K562 (cell line): ENCODE measurements at regions not wholly inside any gene's neighbourhood (a gene's known extent, or its start where the extent isn't known, plus 50 kb on each side); places are given as distances from the start of the nearest gene placed in this dataset.

Source experiments
- ATAC-seq: fragments of 200-7000 bp; cut with Tn5 transposase; 3 replicates; pipeline ENCODE4 v1.9.1; 2020; ENCODE audit warnings: moderate library complexity
- BruUV-seq: library from RNA; stranded (reverse); fragments of 400-500 nt; replicated peaks from 2 replicates; lab custom pipeline; 2021; lab: Mats Ljungman, UMichigan
- CTCF ChIA-PET: fragments of 300-600 bp; formaldehyde crosslinking; extraction: SDS; loops from one replicate; lab custom pipeline; 2021; ENCODE audit warnings: low intra/inter-chr PET ratio; lab: Yijun Ruan, JAX
- POLR2A ChIA-PET: fragments of 300-600, 350-650 bp; sonication (Branson Sonifier 250); formaldehyde crosslinking; extraction: SDS; loops from one replicate; lab custom pipeline; 2021; ENCODE audit warnings: antibody characterized with exemption, inconsistent platforms; lab: Yijun Ruan, JAX
- DNase-seq, 4 experiments: peaks; one replicate each; pipeline versions ENCODE4 v3.0.0 to v3.0.0-alpha.2; 2011 to 2018; ENCODE audit warnings: low spot score in 3 of 4, mixed read lengths in 3 of 4; ENCODE audit errors: extremely low read depth in 1 of 4
- FAIRE-seq: peaks from 2 replicates; lab custom pipeline; 2011; peaks lifted over from hg19 to GRCh38; lab: Jason Lieb, UNC
- H2AFZ ChIP-seq: 2 replicates; pipeline ENCODE4 v1.6.0; 2011; ENCODE audit warnings: low read depth, low read length, control low read depth, inconsistent platforms
- H3K27ac ChIP-seq: fragments of 200-600 bp; 3 replicates; pipeline ENCODE4 v1.8.0; 2011; ENCODE audit warnings: low read depth, mild to moderate bottlenecking, control low read depth, inconsistent platforms, low read length, moderate library complexity, mixed read lengths; ENCODE audit errors: extremely low read depth
- H3K27me3 ChIP-seq, 2 experiments: fragments of 300-600 bp in 1 of 2; 2 replicates in 1 of 2; 3 replicates in 1 of 2; pipeline versions ENCODE4 v1.6.0 to v1.8.0; 2011; ENCODE audit warnings: inconsistent platforms in 2 of 2, low read length in 2 of 2, mild to moderate bottlenecking in 1 of 2, mixed read lengths in 1 of 2, moderate library complexity in 1 of 2; ENCODE audit not compliant: control insufficient read depth in 2 of 2, insufficient read depth in 2 of 2
- H3K36me3 ChIP-seq: fragments of 300-600 bp; 3 replicates; pipeline ENCODE4 v1.8.0; 2011; ENCODE audit warnings: mild to moderate bottlenecking, low read length, inconsistent platforms; ENCODE audit not compliant: control insufficient read depth, insufficient read depth
- H3K4me1 ChIP-seq, 2 experiments: fragments of 200-600 bp in 1 of 2; replicated peaks in 1 of 2; 2 replicates in 1 of 2; 3 replicates in 1 of 2; pipeline versions ENCODE4 v1.5.1 to v1.8.0; 2011; ENCODE audit warnings: inconsistent platforms in 2 of 2, low read length in 2 of 2, mild to moderate bottlenecking in 1 of 2, mixed read lengths in 1 of 2, moderate library complexity in 1 of 2; ENCODE audit not compliant: control insufficient read depth in 2 of 2, insufficient read depth in 2 of 2
- H3K4me2 ChIP-seq: 2 replicates; pipeline ENCODE4 v1.6.1; 2011; ENCODE audit warnings: low read length, control low read depth, inconsistent platforms, mixed read lengths; ENCODE audit not compliant: insufficient read depth
- H3K4me3 ChIP-seq: fragments of 200-600 bp; sonication (generic), shearing (Covaris generic); 2 replicates; pipeline ENCODE4 v1.5.1; 2016; ENCODE audit warnings: control low read depth, inconsistent platforms
- H3K79me2 ChIP-seq: fragments of 200-600 bp; 3 replicates; pipeline ENCODE4 v1.8.0; 2011; ENCODE audit warnings: low read length, inconsistent platforms; ENCODE audit not compliant: control insufficient read depth, insufficient read depth
- H3K9ac ChIP-seq, 2 experiments: 2 replicates each; pipeline versions ENCODE4 v1.6.0 to v1.6.1; 2011; ENCODE audit warnings: low read depth in 2 of 2, low read length in 2 of 2, control low read depth in 1 of 2, inconsistent platforms in 1 of 2, mild to moderate bottlenecking in 1 of 2, mixed read lengths in 1 of 2; ENCODE audit not compliant: insufficient read depth in 1 of 2
- H3K9me1 ChIP-seq: one replicate; pipeline ENCODE4 v1.6.0; 2011; ENCODE audit warnings: inconsistent platforms, mild to moderate bottlenecking, low read length, moderate library complexity; ENCODE audit not compliant: control insufficient read depth, insufficient read depth
- H3K9me3 ChIP-seq: replicated peaks from 2 replicates; pipeline ENCODE4 v1.5.1; 2011; ENCODE audit warnings: low read depth, low read length, inconsistent platforms; ENCODE audit not compliant: control insufficient read depth, insufficient read depth
- H4K20me1 ChIP-seq: replicated peaks from 2 replicates; pipeline ENCODE4 v1.6.1; 2011; ENCODE audit warnings: low read length, inconsistent platforms, mixed read lengths; ENCODE audit not compliant: control insufficient read depth, insufficient read depth
- KDM2B ChIP-seq: fragments of 250-450 bp; sonication (Bioruptor Pico); IDR thresholded peaks from 2 replicates; pipeline ENCODE4 v1.8.0; 2021; ENCODE audit warnings: mild to moderate bottlenecking, moderate library complexity
- MCM7 ChIP-seq, 2 experiments: fragments of 450-650 bp; IDR thresholded peaks; 2 replicates each; pipeline ENCODE4 v1.6.1; 2016 to 2018
- NR2F6 ChIP-seq: fragments of 450-650 bp; formaldehyde crosslinking; IDR thresholded peaks from 2 replicates; pipeline ENCODE4 v1.4.0; 2020; ENCODE audit warnings: mild to moderate bottlenecking
- PHB2 ChIP-seq: fragments of 450-650 bp; IDR thresholded peaks from 2 replicates; pipeline ENCODE4 v1.6.1; 2017; ENCODE audit warnings: low read depth
- RHOXF2B ChIP-seq: fragments of 250-450 bp; sonication (Bioruptor Pico); conservative IDR thresholded peaks from 2 replicates; pipeline ENCODE4 v1.5.1; 2021
- XRCC4 ChIP-seq: IDR thresholded peaks from one replicate; pipeline ENCODE4 v1.6.1; 2011; ENCODE audit not compliant: insufficient read depth, insufficient read length; ENCODE audit errors: extremely low read depth
- ZFP30 ChIP-seq: fragments of 250-450 bp; sonication (Bioruptor Pico); IDR thresholded peaks from 2 replicates; pipeline ENCODE4 v1.8.0; 2022; ENCODE audit warnings: moderate library complexity, mild to moderate bottlenecking, inconsistent platforms, borderline replicate concordance
- ZNF224 ChIP-seq: sonication (generic); formaldehyde crosslinking; IDR thresholded peaks from 2 replicates; pipeline ENCODE4 v1.8.0; 2022; ENCODE audit warnings: mild to moderate bottlenecking, missing genetic modification reagents
- ZNF561 ChIP-seq: fragments of 450-650 bp; formaldehyde crosslinking; conservative IDR thresholded peaks from 2 replicates; pipeline ENCODE4 v1.4.0; 2020; ENCODE audit warnings: mild to moderate bottlenecking, moderate library complexity
- WGBS: fragments of 100-300 bp; shearing (Covaris generic); methylation state at CpG from one replicate; pipeline ENCODE4 v1.1.6; 2016; ENCODE audit warnings: low coverage, mixed read lengths; ENCODE audit not compliant: insufficient coverage; ENCODE audit errors: missing lambda C conversion rate; 5-methylcytosine and 5-hydroxymethylcytosine counted together
- in situ Hi-C: fragments of 300-500 bp; cut with MboI; formaldehyde crosslinking; loops from 4 replicates; pipeline ENCODE4 v1.15.0; 2018; ENCODE audit warnings: inconsistent platforms, mixed read lengths
- intact Hi-C: fragments of 100-400 bp; cut with micrococcal nuclease; formaldehyde crosslinking; loops from 2 replicates; pipeline ENCODE4 v1.14.2; 2022
- TF ChIP-seq, protein P1 (sequence below): fragments of 250-450 bp; sonication (Bioruptor Pico); IDR thresholded peaks from 2 replicates; pipeline ENCODE4 v1.8.0; 2021; ENCODE audit warnings: moderate library complexity, mild to moderate bottlenecking, inconsistent platforms

DNA sequence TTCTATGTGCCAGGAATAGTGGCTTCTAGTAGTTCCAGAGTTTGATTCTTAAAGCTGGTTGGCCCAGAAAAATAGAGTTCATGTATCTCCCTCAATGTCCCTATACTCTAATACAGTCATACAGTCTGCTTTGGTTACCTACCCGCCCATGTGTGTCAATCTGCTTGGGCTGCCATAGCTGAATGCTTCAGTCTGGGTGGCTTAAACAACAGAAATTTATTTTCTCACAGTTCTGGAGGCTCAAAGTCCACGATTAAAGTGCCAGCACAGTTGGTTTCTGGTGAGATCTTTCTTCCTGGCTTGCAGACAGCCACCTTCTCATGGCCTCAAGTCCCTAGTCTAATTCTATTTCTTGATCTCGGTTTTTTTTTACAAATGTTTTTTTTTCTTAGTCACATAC lies 1739.0 kb downstream of the MAT2B start:
- H3K4me3 ChIP-seq, result no peak overlapping the region
- in situ Hi-C loops, result no loop called here
- intact Hi-C loops, result no loop called here
- H3K27ac ChIP-seq, result no peak overlapping the region
- 0% methylated on average over 3 of the region's 3 CpGs for WGBS
- FAIRE-seq (no peak), ATAC-seq (no peak), DNase-seq (no peak)
- H3K27me3 ChIP-seq, result no peaks in the 10 kb centered on the region
- H3K9ac ChIP-seq, result no peak overlapping the region
- no peaks in the 10 kb centered on the region for H3K4me1 ChIP-seq
- BruUV-seq, result no TSS peak
- no peaks in the 10 kb centered on the region for H3K79me2 ChIP-seq
- H3K9me3 ChIP-seq, result no peaks in the 10 kb centered on the region
- no peaks in the 10 kb centered on the region for H3K36me3 ChIP-seq
- ChIA-PET POLR2A (interaction anchor here (0.6 kb wide), 1 partner anchor 481 kb away, joined by 3 read pairs; no protein-coding TSS in a partner anchor), CTCF (no interaction called here)
- H3K9me1 ChIP-seq, result no peaks in the 10 kb centered on the region
- no peak overlapping the region for H2AFZ ChIP-seq
- no peak overlapping the region for H3K4me2 ChIP-seq
- no peak for TF ChIP-seq ZFP30
- TF ChIP-seq ZNF561 (CRISPR knock-in tag), result no peak
- no peak for TF ChIP-seq NR2F6 (CRISPR knock-in tag)
- TF ChIP-seq, protein P1, sequence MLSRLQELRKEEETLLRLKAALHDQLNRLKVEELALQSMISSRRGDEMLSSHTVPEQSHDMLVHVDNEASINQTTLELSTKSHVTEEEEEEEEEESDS (CRISPR knock-in tag), result no peak
- TF ChIP-seq PHB2, result no peak
- TF ChIP-seq MCM7 (IDR thresholded peaks at IDR 0.05), result no peak
- no peak for TF ChIP-seq ZNF224 (CRISPR knock-in tag)
- TF ChIP-seq KDM2B (CRISPR knock-in tag), result no peak
- no peak for TF ChIP-seq XRCC4
- no peak for TF ChIP-seq RHOXF2B (CRISPR knock-in tag)
- no peaks in the 10 kb centered on the region for H4K20me1 ChIP-seq
